ENCODE measurements at regions not wholly inside any gene's neighbourhood (a gene's known extent, or its start where the extent isn't known, plus 50 kb on each side); places are given as distances from the start of the nearest gene placed in this dataset.

- Mint-ChIP-seq H3K4me3 (no peak overlapping the region), H3K4me1 (no peaks in the 10 kb centered on the region), H3K9me3 (ENCODE audit: low read depth) (peaks cover 2% of the 10 kb centered on the region), H3K27me3 (no peaks in the 10 kb centered on the region), H3K27ac (no peak overlapping the region), H3K36me3 (no peaks in the 10 kb centered on the region)
- CTCF ChIA-PET = no interaction called here
- no peak for ATAC-seq
- DNase-seq = no peak
Observed at GRCh38 chr21:24829397-24829796, 777.9 kb downstream of the MRPL39 start.

GRCh38 chr21:24826822-24827221 is 780.5 kb downstream of the MRPL39 start:
- Mint-ChIP-seq H3K27ac (no peak overlapping the region), H3K4me1 (no peaks in the 10 kb centered on the region), H3K36me3 (no peaks in the 10 kb centered on the region), H3K4me3 (no peak overlapping the region), H3K9me3 (ENCODE audit: low read depth) (peaks cover under 1% of the 10 kb centered on the region), H3K27me3 (no peaks in the 10 kb centered on the region)
- CTCF ChIA-PET = no interaction called here
- no peak for ATAC-seq
- no peak for DNase-seq

GRCh38 chr21:24825348-24825747 is 781.9 kb downstream of the MRPL39 start:
- H3K27me3 Mint-ChIP-seq = no peaks in the 10 kb centered on the region
- H3K27ac Mint-ChIP-seq = no peak overlapping the region
- no peaks in the 10 kb centered on the region for H3K4me1 Mint-ChIP-seq
- no peaks in the 10 kb centered on the region for H3K9me3 Mint-ChIP-seq (ENCODE audit: low read depth)
- ATAC-seq = no peak
- CTCF ChIA-PET = no interaction called here
- no peak for DNase-seq
- H3K36me3 Mint-ChIP-seq = no peaks in the 10 kb centered on the region
- no peak overlapping the region for H3K4me3 Mint-ChIP-seq

GRCh38 chr21:24824209-24824608 is 783.1 kb downstream of the MRPL39 start:
- H3K4me1 Mint-ChIP-seq = no peaks in the 10 kb centered on the region
- H3K4me3 Mint-ChIP-seq = no peak overlapping the region
- H3K27me3 Mint-ChIP-seq = no peaks in the 10 kb centered on the region
- no peaks in the 10 kb centered on the region for H3K9me3 Mint-ChIP-seq (ENCODE audit: low read depth)
- no peak for DNase-seq
- no peak overlapping the region for H3K27ac Mint-ChIP-seq
- no peak for ATAC-seq
- CTCF ChIA-PET = no interaction called here
- no peaks in the 10 kb centered on the region for H3K36me3 Mint-ChIP-seq

DNA sequence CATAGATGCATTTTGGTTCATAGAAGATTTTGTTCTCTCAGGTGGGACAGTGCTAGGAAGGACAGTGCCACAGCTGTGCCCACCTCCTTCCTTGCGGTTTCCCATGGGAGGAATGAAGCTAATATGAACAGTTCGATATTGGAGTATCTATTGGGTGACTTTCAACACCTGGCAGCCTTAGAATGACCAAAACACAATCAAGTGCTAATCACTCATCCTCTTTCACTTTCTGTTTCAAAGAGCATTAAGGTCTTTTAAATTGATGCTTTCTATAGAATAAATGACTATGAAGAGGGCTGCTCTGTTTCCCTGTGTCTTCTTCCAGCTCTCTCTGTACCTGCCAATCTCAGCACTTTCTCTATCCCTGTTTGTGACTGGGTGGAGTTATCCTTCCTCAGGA is 784.0 kb downstream of the MRPL39 start:
- no peak for DNase-seq
- Mint-ChIP-seq H3K4me3 (no peak overlapping the region), H3K27me3 (no peaks in the 10 kb centered on the region)

GRCh38 chr21:24785033-24785432 is 822.2 kb downstream of the MRPL39 start:
- Mint-ChIP-seq H3K4me1 (no peaks in the 10 kb centered on the region), H3K9me3 (ENCODE audit: low read depth) (no peaks in the 10 kb centered on the region), H3K27ac (no peak overlapping the region), H3K27me3 (no peaks in the 10 kb centered on the region), H3K36me3 (no peaks in the 10 kb centered on the region), H3K4me3 (no peak overlapping the region)
- ATAC-seq (no peak), DNase-seq (no peak)
- CTCF ChIA-PET = no interaction called here

More for the DNA sequence above, 784.0 kb downstream of the MRPL39 start:
- ATAC-seq = no peak
- Mint-ChIP-seq H3K27ac (no peak overlapping the region), H3K36me3 (no peaks in the 10 kb centered on the region), H3K9me3 (ENCODE audit: low read depth) (no peaks in the 10 kb centered on the region), H3K4me1 (no peaks in the 10 kb centered on the region)
- CTCF ChIA-PET = no interaction called here

DNA sequence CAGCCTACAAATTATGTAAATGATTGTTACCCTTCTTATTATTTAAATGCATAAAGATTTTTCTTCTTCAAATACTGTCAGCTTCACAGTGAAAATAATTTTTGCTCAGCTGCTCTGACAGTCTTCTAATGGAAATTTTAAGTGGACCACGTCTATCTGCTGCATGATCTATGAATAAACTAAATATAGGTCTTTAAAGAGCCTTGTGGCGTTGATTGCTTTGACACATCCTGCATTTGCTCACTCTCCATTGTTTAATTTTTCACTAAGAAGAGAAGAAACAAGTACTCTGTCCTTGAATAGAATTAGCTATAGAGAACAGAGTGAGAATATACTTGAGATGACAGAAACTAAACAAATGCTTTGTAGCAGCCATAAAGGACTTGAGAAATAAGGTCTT is 826.1 kb downstream of the MRPL39 start:
- DNase-seq (no peak), ATAC-seq (no peak)
- CTCF ChIA-PET = no interaction called here
- H3K36me3 Mint-ChIP-seq = no peaks in the 10 kb centered on the region
- no peak overlapping the region for H3K27ac Mint-ChIP-seq
- H3K9me3 Mint-ChIP-seq (ENCODE audit: low read depth) = no peaks in the 10 kb centered on the region
- H3K27me3 Mint-ChIP-seq = no peaks in the 10 kb centered on the region
- H3K4me1 Mint-ChIP-seq = no peaks in the 10 kb centered on the region
- H3K4me3 Mint-ChIP-seq = no peak overlapping the region

GRCh38 chr21:24759348-24760075 is 847.8 kb downstream of the MRPL39 start:
- CTCF ChIA-PET = no interaction called here
- H3K4me1 Mint-ChIP-seq = no peaks in the 10 kb centered on the region
- peaks cover 4% of the 10 kb centered on the region for H3K9me3 Mint-ChIP-seq (ENCODE audit: low read depth)
- H3K36me3 Mint-ChIP-seq = no peaks in the 10 kb centered on the region
- no peak overlapping the region for H3K4me3 Mint-ChIP-seq
- no peaks in the 10 kb centered on the region for H3K27me3 Mint-ChIP-seq
- ATAC-seq (no peak), DNase-seq (no peak)
- H3K27ac Mint-ChIP-seq = no peak overlapping the region

- Mint-ChIP-seq H3K9me3 (ENCODE audit: low read depth) (no peaks in the 10 kb centered on the region), H3K36me3 (no peaks in the 10 kb centered on the region), H3K4me3 (no peak overlapping the region), H3K4me1 (no peaks in the 10 kb centered on the region), H3K27me3 (no peaks in the 10 kb centered on the region), H3K27ac (no peak overlapping the region)
- CTCF ChIA-PET = no interaction called here
- no peak for ATAC-seq
- DNase-seq = no peak
Observed at GRCh38 chr21:24738063-24738462, 869.2 kb downstream of the MRPL39 start.

GRCh38 chr21:24737296-24737850 is 869.9 kb downstream of the MRPL39 start:
- Mint-ChIP-seq H3K9me3 (ENCODE audit: low read depth) (no peaks in the 10 kb centered on the region), H3K36me3 (no peaks in the 10 kb centered on the region), H3K27ac (no peak overlapping the region), H3K27me3 (no peaks in the 10 kb centered on the region), H3K4me1 (no peaks in the 10 kb centered on the region), H3K4me3 (no peak overlapping the region)
- CTCF ChIA-PET = no interaction called here
- DNase-seq (no peak), ATAC-seq (no peak)

GRCh38 chr21:24730661-24731060 is 876.6 kb downstream of the MRPL39 start:
- no peak overlapping the region for H3K4me3 Mint-ChIP-seq
- no peaks in the 10 kb centered on the region for H3K4me1 Mint-ChIP-seq
- no peaks in the 10 kb centered on the region for H3K27me3 Mint-ChIP-seq
- ATAC-seq (no peak), DNase-seq (no peak)
- CTCF ChIA-PET = no interaction called here
- no peaks in the 10 kb centered on the region for H3K36me3 Mint-ChIP-seq
- no peak overlapping the region for H3K27ac Mint-ChIP-seq
- no peaks in the 10 kb centered on the region for H3K9me3 Mint-ChIP-seq (ENCODE audit: low read depth)

- H3K4me1 Mint-ChIP-seq = no peaks in the 10 kb centered on the region
- ATAC-seq (no peak), DNase-seq (no peak)
- no peaks in the 10 kb centered on the region for H3K36me3 Mint-ChIP-seq
- CTCF ChIA-PET = no interaction called here
- no peaks in the 10 kb centered on the region for H3K27me3 Mint-ChIP-seq
- H3K4me3 Mint-ChIP-seq = no peak overlapping the region
- H3K9me3 Mint-ChIP-seq (ENCODE audit: low read depth) = no peaks in the 10 kb centered on the region
- no peak overlapping the region for H3K27ac Mint-ChIP-seq
Observed at GRCh38 chr21:24729568-24729967, 877.7 kb downstream of the MRPL39 start.

GRCh38 chr21:24727803-24728440 is 879.4 kb downstream of the MRPL39 start:
- Mint-ChIP-seq H3K4me1 (no peaks in the 10 kb centered on the region), H3K4me3 (no peak overlapping the region), H3K36me3 (no peaks in the 10 kb centered on the region), H3K27me3 (no peaks in the 10 kb centered on the region), H3K27ac (no peak overlapping the region), H3K9me3 (ENCODE audit: low read depth) (no peaks in the 10 kb centered on the region)
- CTCF ChIA-PET = no interaction called here
- no peak for ATAC-seq
- DNase-seq = no peak

DNA sequence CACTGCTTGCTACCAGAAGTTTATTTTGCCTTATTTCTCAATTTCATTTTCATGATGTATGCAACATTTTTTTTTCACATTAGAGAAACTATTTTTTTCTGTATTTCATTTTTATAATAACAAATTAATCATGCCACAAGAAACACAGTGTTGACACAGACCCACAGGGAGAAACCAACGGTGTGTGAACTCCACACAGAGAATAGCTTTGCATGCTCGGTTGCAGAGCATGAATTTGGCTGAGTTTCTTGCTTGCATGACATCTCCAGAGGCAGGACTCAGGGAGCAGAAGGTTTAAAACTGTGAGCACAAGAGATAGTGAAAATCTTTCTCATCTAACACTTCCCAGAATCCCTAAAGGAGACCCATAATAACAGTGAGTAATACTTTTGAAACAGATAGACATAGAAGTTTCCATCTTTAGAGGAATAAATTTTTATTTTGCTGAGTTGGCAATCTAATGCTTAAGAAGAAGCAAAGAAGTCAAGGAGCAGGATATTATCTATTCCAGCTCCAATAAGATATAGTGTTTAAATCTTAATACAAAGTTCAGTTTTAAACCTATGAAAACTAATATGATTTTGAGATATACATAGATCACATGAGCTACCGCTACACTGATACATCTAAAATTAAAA is 890.9 kb downstream of the MRPL39 start:
- H3K36me3 Mint-ChIP-seq = no peaks in the 10 kb centered on the region

More for the DNA sequence above, 890.9 kb downstream of the MRPL39 start:
- Mint-ChIP-seq H3K4me3 (no peak overlapping the region), H3K4me1 (no peaks in the 10 kb centered on the region), H3K27ac (no peak overlapping the region), H3K27me3 (no peaks in the 10 kb centered on the region), H3K9me3 (ENCODE audit: low read depth) (peaks cover 3% of the 10 kb centered on the region)
- DNase-seq (no peak), ATAC-seq (no peak)
- CTCF ChIA-PET = interaction anchor here (1.2 kb wide), 1 partner anchor 9 kb away, joined by 3 read pairs; no protein-coding TSS in a partner anchor
